Stomach (tissue), 4 donors: ENCODE measurements at regions not wholly inside any gene's neighbourhood (a gene's known extent, or its start where the extent isn't known, plus 50 kb on each side); places are given as distances from the start of the nearest gene placed in this dataset.

ENCODE experiments used
- POLR2A ChIP-seq, 4 donors: fragments of 450-650 bp; IDR thresholded peaks; one replicate each; pipeline ENCODE4 v1.6.1; 2016; ENCODE audit warnings: antibody characterized with exemption in 4 of 4, control low read depth in 2 of 4, mild to moderate bottlenecking in 1 of 4, moderate library complexity in 1 of 4
- POLR2AphosphoS5 ChIP-seq, 3 donors: sonication (generic); formaldehyde crosslinking; IDR thresholded peaks; one replicate each; pipeline ENCODE4 v1.6.1; 2016; ENCODE audit warnings: antibody characterized with exemption in 3 of 3
- TF ChIP-seq, protein P1 (sequence below), 7 experiments: fragments of 450-650 bp in 4 of 7; fragments of 200-600 bp in 3 of 7; sonication (generic) in 3 of 7; IDR thresholded peaks; one replicate each; pipeline ENCODE4 v1.5.1; 2016 to 2019; ENCODE audit warnings: antibody characterized with exemption in 7 of 7, control low read depth in 2 of 7, mild to moderate bottlenecking in 1 of 7

GRCh38 chr3:194870394-194871110 is 184.9 kb downstream of the FAM43A start:
- no peak for TF ChIP-seq POLR2A (IDR thresholded peaks at IDR 0.05)
- TF ChIP-seq, protein P1, sequence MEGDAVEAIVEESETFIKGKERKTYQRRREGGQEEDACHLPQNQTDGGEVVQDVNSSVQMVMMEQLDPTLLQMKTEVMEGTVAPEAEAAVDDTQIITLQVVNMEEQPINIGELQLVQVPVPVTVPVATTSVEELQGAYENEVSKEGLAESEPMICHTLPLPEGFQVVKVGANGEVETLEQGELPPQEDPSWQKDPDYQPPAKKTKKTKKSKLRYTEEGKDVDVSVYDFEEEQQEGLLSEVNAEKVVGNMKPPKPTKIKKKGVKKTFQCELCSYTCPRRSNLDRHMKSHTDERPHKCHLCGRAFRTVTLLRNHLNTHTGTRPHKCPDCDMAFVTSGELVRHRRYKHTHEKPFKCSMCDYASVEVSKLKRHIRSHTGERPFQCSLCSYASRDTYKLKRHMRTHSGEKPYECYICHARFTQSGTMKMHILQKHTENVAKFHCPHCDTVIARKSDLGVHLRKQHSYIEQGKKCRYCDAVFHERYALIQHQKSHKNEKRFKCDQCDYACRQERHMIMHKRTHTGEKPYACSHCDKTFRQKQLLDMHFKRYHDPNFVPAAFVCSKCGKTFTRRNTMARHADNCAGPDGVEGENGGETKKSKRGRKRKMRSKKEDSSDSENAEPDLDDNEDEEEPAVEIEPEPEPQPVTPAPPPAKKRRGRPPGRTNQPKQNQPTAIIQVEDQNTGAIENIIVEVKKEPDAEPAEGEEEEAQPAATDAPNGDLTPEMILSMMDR (IDR thresholded peaks at IDR 0.05) = no peak
- no peak for TF ChIP-seq POLR2AphosphoS5 (IDR thresholded peaks at IDR 0.05)
